Fibroblast of villous mesenchyme (primary cell): ENCODE measurements at regions not wholly inside any gene's neighbourhood (a gene's known extent, or its start where the extent isn't known, plus 50 kb on each side); places are given as distances from the start of the nearest gene placed in this dataset.

Experiments used
- DNase-seq: peaks from one replicate; pipeline ENCODE4 v3.0.0-alpha.2; 2010; ENCODE audit warnings: low read depth
- H3K4me3 ChIP-seq: 2 replicates; pipeline ENCODE4 v1.5.1; 2011; ENCODE audit warnings: low read depth, mild to moderate bottlenecking, low read length
- CTCF ChIP-seq: IDR thresholded peaks from 2 replicates; pipeline ENCODE4 v1.5.1; 2012; ENCODE audit warnings: low read depth, mild to moderate bottlenecking, low read length; ENCODE audit not compliant: insufficient read depth

DNA sequence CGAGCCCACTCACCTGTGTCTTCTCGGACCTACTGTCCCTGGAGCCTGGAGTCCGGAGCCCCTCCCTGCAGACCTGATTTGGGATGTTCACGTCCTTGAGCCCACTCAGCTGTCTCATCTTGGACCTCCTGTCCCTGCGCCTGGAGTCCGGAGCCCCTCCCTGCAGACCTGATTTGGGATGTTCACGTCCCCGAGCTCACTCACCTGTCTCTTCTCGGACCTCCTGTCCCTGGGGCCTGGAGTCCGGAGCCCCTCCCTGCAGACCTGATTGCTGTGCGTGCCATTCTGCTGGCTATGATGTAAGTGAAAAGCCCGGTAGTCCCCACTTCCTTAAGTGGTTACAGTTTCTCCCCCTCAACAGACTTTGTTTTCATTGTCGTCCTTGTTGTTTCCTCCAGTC, 867.1 kb downstream of the BRD1 start:
- no peak overlapping the region for H3K4me3 ChIP-seq
- TF ChIP-seq CTCF, result no peak
- no peak for DNase-seq

GRCh38 chr22:48959496-48959895, 868.2 kb downstream of the BRD1 start:
- TF ChIP-seq CTCF, result no peak
- H3K4me3 ChIP-seq, result no peak overlapping the region
- no peak for DNase-seq

- TF ChIP-seq CTCF, result no peak
- H3K4me3 ChIP-seq, result no peak overlapping the region
- DNase-seq, result no peak
Measured at GRCh38 chr22:48957987-48958321, 869.7 kb downstream of the BRD1 start.

DNA sequence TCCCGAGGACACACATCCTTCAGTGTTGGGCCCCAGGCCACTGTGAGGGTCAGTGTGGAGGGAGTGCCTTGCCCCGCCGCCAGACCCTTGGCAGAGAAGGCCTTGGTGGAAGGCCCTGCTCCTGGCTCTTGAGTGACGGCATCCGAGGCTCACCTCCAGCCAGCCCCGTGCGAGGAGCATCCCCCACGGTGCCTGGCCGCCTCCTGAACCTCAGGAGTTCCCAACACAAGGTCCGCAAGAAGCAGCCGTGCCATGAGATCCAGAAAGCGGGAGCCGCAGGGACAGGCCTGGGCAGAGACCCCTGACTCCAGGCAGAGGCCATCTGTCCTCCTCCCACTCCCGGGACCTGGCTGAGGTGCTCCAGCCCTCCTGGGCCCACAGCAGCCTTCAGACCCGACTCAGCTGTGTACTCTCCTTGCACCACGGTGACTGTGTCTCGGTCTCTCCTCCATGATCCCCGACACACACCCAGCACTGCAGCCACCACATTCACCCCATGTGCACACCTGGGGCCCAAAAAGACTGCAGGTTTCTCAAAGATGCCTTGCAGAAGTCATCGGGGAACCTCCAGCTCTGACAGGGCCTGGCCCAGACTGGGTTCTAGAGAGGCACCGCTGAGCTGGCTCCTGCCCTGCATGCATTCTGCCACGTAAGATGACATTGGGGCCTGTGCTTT, 870.2 kb downstream of the BRD1 start:
- TF ChIP-seq CTCF, result no peak
- H3K4me3 ChIP-seq, result no peak overlapping the region
- no peak for DNase-seq

- DNase-seq, result no peak
- H3K4me3 ChIP-seq, result no peak overlapping the region
- no peak for TF ChIP-seq CTCF
Measured at GRCh38 chr22:48955351-48956311, 872.0 kb downstream of the BRD1 start.

- TF ChIP-seq CTCF, result no peak
- DNase-seq, result no peak
Measured at GRCh38 chr22:48954781-48955311, 872.8 kb downstream of the BRD1 start.

More at GRCh38 chr22:48954781-48955311, 872.8 kb downstream of the BRD1 start:
- H3K4me3 ChIP-seq, result no peak overlapping the region
